HG03064 (cell line): ENCODE measurements at regions not wholly inside any gene's neighbourhood (a gene's known extent, or its start where the extent isn't known, plus 50 kb on each side); places are given as distances from the start of the nearest gene placed in this dataset.
"Not testable (repeated sequence)": the region's sequence is repeated elsewhere in the genome, so short reads cannot be mapped to it uniquely, and the experiment has no call there.

Source experiments
- ATAC-seq: cut with Tn5 transposase; IDR thresholded peaks from one replicate; pipeline ENCODE4 v1.9.1; 2021; ENCODE audit warnings: low read depth; ENCODE audit not compliant: unreplicated experiment

DNA sequence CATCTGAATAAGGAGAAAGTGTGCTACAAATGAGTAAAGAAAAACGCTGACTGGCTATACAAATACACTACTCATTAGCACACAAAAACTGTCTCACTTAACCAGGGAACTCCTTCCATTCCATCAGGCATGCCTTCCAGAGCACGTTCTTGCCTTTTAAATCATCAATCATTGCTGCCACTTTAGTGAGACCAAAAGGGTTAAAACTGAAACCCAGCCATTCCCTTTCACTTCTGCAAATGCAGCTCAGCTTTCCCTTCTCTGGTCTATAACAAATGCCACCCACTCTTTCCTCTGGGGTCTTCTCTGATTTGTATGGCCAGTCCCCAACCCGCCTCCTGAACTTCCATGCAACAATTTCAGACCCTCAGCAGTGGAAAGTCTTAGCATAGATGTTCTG is 231.5 kb downstream of the TRIML1 start:
- ATAC-seq, result no peak

DNA sequence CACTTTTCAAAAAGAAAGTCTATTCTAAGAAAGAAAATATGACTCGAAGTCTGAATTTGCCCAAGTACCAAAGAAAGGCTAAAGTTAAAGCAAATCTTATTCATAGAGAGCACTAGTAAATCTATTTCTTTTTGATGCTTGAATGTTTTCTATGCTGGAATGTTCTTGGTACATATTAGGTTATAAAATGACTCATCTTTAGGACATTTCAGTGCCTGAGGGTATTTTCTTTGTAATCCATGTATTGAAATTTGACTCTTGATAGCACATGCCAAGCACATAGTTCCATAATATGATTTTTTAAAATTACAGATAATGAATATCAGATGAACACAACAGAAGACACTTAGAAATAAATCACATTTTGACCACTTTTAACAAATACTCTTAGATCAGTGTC is 232.8 kb downstream of the TRIML1 start:
- ATAC-seq, result no peak

DNA sequence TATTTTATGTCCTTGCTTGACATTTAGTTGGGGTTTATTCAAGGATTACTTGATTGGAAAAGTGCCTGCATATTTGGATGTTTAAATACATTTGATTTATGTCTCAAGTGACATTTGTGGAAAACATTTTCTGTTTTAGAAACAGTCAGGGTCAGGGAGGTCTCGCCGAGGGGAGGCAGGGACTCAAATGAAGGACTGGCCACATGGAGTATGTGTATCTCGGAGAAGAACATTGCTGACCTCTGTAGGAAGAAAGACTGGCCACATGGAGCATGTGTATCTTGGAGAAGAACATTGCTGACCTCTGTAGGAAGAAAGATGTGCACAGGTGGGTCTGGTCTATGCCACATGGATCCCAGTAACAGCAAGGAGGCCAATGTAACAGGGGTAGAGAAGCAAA is 233.6 kb downstream of the TRIML1 start:
- ATAC-seq, result no peak

DNA sequence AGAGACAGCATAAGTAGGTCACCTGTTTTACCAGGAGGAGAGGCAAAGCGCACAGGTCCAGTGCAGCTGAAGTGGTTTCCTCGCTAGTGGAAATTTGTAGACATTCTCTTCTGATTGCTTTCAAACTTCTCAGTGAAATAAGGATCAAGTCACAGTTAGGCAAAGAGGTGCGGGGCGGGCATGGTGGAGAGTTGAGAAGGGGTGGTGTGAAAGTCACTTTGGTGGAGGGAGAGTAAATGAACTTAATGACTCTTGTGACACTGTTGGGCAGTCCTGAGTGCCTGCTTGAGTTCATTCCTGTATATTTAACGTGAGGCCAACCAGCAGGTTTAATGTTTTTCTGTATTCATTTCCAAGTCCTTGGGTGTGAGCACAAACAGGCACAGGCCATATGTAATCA is 235.6 kb downstream of the TRIML1 start:
- ATAC-seq, result no peak

DNA sequence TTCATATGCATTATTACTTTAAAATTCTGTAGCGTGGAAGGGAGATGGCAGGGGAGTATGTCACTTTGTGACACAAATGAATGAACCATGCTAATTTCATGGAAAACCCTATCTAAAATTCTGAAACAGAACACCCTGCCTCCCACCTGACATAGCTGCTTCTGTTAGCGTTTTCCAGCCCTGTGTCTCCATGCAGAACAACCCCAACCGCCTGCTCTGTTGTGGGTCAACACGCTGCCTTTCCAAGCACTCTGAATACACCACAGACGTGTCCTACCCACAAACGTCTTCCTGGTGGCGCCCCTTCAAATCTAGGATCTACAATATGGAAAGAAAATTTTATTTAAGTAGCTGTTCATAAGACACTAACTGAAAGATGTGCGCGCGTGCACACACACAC is 238.6 kb downstream of the TRIML1 start:
- no peak for ATAC-seq

DNA sequence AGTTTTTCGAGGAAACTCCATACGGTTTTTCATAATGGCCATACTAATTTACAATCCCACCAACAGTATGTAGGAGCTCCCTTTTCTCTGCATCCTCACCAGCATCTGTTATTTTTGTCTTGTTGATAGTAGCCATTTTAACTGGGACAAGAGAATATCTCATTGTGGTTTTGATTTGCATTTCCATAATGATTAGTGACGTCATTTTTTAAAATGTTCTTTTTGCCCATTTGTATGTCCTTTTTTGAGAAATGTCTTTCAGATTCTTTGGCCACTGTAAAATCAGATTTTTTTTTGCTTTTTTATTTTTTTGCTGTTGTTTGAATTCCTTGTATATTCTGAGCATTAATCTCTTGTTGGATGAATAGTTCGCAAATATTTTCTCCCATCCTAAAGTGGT is 243.9 kb downstream of the TRIML1 start:
- no peak for ATAC-seq

DNA sequence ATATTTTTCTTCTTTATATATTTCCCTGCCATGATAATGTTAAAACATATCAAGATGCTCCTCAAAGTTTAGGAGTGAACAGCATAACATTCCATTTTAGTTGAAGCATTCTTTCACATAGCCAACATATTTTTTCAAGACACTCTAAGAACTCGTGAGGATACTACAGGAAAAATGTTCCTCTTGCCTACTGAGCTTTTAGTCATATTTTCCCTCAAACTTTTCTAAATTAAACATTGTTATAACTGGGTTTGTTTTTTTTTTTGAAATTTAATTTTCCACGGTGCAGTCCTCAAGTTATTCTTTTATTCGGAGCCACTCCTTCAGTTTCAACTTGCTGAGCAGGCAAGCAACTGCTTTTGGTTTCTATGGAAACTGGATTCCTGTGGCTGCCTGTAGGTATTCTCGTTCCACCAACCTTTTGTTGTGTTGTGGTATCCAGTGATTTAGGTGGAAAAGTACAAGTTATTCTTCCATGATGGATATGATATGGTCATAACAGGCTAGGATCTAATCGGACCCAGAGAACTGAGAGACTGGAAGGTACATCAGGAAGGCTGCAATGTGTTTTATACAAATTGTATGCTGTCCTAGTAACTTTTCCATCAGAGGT is 248.0 kb downstream of the TRIML1 start:
- ATAC-seq, result no peak

DNA sequence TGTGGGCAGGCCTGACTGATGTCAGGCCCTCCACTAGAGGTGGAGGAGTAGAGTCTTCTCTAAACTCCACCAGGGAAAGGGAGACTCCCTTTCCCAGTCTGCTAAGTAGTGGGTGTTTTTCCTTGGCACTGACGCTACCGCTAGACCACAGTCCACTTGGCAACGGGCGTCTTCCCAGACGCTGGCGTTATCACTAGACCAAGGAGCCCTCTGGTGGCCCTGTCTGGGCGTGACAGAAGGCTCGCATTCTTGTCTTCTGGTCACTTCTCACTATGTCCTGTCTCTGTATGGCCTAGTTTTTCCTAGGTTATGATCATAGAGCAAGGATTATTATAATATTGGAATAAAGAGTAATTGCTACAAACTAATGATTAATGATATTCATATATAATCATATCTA is 252.1 kb downstream of the TRIML1 start:
- ATAC-seq, result not testable (repeated sequence)

DNA sequence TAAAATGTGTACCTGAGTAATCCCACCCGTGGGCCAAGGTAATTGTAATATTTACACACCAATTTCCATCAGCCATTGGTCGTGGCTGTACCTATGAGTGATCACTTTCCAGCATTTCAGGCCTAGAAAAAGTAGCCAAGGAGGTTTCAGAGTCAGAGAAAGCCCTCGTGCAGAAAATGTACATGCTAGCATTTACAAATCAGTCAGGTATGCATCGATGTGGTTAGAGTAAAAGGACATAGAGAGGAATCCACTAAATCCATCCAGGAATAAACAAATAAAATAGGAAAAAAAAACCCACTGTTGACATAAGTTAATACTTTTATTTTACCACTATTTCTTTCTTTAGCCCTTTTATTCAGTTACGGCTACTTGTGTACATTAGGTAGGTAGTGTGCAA is 256.8 kb downstream of the TRIML1 start:
- ATAC-seq, result no peak

DNA sequence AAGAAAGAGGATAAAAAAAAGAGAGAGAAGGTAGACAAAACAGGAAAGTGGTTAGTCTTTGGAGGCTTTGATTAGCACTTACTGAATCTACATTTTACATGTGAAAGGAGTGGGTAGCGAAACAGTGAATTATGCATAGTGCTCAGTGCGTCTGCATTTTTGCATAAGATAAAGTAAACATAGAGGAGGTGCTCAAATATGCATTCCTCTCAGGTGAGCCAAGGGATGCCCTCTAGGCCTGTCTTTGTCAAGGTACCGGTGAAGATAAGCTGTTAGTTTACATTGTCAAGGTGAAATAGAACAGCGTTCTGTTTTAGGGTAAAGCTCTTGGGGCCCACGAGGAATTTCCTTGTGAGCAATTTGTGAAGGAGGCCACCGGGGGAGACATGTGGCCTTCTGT is 260.6 kb downstream of the TRIML1 start:
- ATAC-seq, result no peak

DNA sequence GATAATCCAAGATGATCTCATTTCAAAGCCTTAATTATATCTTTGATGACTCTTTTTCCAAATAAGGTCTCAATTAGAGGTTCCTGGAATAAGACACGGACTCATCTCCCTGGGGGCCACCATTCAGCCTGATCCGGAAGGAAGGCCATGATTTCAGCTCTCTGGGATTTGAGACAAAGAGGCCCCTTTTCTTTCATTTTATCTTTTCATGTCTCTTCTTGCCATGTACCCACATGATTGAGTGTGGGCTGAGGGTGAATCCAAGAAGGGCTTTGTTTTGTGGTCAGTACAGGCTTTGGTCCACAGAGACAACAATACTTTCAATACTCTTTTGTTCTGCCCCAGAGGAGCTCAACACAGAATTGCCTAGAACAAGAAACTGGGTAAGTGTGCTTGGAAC is 261.2 kb downstream of the TRIML1 start:
- no peak for ATAC-seq

DNA sequence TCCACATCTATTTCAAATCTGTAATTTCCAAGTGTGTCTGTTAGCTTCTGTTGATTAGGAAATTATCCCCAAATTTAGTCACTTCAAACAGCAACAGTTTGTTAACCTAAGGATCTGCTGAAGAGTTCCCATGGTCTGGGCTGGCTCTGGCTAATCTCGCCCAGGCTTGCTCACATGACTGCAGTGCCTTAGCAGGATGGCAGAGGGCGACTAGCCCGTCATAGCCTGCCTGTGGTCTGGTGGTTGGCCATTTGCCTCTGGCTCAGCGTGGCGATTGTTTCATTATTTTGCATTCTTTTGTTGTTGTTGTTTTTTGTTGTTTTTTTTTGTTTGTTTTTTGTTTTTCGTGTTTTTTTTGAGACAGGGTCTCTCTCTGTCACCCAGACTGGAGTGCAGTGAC is 264.0 kb downstream of the TRIML1 start:
- no peak for ATAC-seq

DNA sequence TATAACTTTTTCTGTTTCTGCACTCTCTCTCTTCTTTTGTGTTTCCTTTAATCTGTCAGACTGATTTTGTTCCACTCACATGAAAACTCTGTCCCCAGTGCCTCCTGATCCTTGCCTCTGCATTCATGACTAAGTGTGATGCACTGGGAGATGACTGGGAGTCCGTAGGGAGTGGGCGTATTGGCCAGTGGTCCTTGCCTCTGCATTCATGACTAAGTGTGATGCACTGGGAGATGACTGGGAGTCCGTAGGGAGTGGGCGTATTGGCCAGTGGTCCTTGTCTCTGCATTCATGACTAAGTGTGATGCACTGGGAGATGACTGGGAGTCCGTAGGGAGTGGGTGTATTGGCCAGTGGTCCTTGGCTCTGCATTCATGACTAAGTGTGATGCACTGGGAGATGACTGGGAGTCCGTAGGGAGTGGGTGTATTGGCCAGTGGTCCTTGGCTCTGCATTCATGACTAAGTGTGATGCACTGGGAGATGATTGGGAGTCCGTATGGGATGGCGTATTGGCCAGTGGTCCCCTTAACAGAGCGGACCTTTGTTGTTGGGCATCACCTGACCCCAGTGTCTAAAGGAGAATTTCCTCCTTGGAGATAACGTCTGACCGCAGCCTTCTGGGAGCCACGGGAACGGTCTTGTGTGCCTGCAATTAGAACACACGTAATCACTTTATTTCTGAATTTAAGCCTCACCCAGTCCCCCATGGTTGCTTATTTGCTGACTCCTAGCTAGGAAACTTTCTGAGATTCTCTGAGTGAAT is 266.0 kb downstream of the TRIML1 start:
- ATAC-seq, result not testable (repeated sequence)

DNA sequence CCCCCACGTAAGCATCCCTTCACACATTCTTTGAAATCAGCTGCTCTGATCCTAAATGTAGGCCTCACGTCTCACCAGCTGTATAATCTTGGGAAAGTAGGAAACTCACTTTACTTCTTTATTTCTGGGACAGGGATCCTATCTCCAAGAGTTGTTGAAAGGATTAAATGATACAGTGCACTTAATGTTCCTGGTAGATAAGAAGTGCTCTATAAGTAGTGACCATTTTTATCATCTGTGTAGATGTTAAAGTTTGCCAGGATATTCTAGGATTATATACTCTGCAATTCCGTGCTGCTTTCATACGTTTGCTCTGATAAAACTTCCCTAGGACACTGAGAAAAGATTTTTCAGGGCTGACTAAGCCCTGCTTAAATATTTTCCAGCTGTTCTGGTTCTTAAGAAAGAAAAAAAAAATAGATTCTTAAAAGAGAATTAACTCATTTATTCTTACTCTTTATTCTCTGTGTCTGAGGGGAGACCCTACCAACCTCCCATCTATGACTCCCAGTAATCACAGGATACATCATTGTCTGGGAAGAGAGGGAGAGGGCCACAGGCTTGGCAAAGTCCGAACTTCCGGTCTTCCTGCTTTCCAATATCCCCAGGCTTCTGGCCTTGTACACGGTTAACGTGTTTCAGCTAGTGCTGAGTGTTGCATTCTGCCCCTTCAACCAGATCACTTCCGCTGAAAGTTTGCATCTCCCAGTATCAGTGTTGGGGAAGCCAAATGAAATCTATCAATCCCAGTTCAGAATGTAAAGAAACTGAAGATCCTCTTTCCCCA is 269.2 kb downstream of the TRIML1 start:
- no peak for ATAC-seq

DNA sequence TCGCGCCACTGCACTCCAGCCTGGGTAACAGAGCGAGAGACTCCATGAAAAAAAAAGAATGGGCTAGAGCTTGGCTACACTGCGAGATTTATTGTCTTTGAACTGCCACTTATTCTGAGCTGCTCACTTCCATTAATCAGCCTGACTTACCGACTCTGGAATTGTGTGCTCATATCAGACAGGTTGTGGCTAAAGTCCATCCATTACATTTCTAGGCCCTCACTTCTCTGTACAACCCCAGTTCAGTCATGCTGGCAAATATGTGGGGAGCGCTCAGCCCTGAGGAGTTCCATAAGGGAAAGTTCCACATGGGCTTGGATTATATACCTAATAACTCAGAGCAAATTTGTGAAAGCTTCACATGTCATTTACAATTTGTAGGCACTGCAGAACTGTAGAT is 270.6 kb downstream of the TRIML1 start:
- ATAC-seq, result no peak

DNA sequence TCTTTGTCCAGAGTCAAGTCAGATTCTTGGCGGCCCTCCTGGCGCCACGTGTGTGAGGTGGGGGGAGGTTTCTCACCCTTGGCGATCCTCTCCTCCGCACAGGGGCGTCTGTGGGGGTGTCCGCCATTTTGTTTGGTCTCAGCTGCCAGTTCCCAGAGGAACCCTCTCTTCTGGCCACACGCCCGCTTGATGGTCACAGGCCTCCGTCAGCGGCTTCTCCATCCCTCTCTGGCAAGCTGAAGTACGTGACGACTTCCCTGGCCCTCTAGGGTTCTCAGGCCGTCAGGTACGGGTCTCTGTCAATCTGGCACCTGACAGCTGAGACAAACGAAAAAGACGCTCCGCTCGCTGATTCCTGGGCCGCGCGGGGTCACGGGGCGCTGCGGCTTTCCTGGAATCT is 272.6 kb downstream of the TRIML1 start:
- ATAC-seq, result no peak

DNA sequence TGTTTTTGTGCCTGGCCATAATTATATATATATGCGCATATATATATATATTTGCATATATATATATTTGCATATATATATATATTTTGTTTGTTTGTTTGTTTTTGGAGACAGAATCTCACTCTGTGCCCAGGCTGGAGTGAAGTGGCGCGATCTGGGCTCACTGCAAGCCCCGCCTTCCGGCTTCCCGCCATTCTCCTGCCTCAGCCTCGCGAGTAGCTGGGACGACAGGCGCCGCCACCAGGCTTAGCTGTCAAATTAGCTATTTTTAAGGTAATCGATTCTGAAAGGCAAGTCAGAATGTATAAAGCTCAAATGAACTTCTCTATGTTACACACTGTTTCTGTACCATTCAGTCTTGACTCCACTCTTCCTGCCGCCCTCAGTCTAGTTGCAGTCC is 273.3 kb downstream of the TRIML1 start:
- ATAC-seq, result no peak

DNA sequence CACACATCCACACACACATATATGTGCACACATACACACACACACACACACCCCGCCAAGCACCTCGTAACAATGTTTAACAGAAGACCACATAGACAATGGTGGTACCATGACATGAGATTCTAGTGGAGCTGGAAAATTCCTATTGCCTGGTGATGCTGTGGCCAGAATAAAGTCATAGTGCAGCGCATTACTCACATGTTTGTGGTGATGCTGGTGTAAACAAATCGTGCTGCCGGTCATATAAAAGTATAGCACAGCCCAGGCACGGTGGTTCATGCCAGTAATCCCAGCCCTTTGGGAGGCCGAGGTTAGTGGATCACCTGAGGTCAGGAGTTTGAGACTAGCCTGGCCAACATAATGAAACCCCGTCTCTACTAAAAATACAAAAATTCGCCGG is 275.2 kb downstream of the TRIML1 start:
- ATAC-seq, result no peak

DNA sequence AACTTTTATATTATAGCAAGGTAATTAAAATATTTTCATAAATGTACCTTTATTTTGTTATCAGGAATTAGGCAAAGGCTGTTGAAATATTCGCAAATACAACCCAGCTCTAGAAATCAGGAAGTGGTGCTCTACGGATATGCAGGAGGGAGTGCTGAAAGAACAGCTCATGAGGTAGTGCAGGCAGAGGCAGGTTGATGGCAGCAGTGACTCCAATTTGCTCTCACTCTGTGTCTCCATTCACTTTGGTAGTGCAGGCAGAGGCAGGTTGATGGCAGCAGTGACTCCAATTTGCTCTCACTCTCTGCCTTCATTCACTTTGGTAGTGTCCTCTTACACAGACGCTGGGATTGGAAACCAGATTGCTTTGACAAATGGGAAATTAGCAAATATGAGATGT is 277.9 kb downstream of the TRIML1 start:
- ATAC-seq, result no peak

DNA sequence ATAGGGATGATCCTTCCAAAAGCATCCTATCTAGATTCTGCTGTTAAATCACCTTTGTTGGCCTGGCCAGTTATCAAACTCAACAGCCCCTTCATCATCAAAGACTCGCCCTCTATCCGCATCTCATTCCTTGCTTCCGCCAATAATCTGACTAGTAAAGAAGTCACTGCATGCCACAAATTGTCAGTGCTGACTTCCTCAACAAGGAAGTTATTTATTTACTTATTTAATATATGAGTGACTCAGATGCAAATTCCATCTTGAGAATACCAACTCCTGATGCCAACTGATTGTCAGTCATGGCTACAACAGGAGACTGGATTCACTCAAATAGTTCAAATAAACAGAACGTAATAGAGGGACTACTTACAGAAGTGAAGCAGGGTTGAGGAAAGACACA is 283.8 kb downstream of the TRIML1 start:
- ATAC-seq, result no peak

DNA sequence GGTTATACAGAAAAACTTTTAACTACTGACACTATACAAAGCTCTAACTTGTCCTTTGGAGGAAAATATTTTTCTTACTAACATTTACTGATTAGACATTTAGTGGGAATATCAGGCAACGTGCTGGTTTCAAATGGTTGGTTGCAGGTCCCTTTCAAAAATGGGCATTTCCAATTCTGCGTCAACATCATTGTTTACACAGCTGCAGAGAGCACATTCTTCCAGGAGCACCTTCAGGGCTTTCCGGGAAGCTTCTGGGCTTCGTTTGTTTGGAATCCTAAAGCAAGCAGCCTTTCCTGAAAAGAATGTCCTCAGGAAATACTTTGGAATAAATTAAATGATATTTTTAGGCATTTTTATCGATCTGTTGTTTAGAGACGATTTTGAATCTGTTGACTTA is 289.7 kb downstream of the TRIML1 start:
- no peak for ATAC-seq

DNA sequence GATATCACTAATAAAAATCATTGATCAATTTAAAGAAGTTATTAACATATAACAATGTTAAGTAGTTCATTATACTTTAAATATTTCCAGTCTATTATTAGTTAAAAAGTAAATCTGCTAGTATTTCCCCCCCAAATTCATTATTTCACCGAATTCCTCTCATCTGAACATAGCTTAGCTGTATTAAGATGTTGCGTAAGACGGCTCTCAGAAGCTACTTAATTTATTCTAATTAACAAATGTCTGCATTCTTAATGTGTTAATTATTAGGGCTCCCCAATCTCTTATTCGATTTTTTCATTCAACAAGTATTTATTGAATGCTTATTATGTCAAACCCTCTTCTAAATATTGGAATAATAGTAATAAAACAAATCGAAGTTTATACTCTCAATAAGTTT is 290.7 kb downstream of the TRIML1 start:
- no peak for ATAC-seq
